ENCODE measurements at regions not wholly inside any gene's neighbourhood (a gene's known extent, or its start where the extent isn't known, plus 50 kb on each side); places are given as distances from the start of the nearest gene placed in this dataset.
"Not testable (repeated sequence)": the region's sequence is repeated elsewhere in the genome, so short reads cannot be mapped to it uniquely, and the experiment has no call there.

DNA sequence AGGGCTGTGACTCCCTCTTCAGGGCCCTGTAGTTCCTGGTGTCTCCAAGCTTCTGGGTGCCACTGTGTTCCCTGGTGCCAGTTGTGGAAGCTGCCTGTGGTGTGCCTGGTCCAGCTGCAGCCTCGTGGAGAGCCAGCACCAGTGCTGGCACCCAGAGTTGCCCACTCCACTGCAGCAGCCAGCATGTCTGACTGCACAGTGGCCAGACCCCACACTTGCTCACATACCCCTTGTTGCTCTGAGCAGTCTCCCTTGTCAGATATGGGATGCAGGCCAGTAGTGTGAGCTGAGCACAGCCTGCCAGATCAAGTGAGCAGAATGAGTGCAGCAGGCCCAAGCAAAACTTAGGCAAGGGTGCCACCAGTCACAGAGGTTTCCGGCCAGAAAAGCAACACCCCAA is 108.6 kb downstream of the ZMAT1 start:
- DNase-seq (ENCODE audit: low spot score) = no peak

DNA sequence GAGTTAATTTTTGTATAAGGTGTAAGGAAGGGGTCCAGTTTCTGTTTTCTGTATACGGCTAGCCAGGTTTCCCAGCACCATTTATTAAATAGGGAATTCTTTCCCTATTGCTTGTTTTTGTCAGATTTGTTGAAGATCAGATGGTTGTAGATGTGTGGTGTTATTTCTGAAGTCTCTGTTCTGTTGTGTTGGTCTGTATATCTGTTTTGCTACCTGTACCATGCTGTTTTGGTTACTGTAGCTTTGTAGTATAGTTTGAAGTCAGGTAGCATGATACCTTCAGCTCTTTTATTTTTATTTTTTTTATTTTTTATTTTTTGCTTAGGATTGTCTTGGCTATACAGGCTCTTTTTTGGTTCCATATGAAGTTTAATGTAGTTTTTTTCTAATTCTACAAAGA is 114.1 kb downstream of the ZMAT1 start:
- DNase-seq (ENCODE audit: low spot score) = not testable (repeated sequence)

DNA sequence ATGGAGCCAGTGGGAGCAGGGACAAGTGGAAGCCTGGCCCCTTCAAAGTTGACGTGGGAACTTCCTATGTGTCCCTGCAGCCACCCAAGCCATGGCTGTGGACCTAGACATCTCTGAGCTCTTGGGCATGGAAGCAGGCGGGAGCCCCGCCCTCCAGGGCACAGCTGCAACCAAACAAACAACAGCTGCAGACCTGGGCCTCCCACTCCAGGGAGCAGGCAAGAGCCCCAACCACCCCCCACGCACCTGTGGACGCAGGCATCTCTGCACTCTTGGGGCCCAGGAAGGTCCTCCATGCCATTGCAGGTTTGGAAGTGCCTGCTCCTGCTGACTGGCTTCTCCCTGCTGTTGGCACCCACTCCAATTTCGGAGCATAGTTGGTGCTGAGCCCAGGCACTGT is 118.6 kb downstream of the ZMAT1 start:
- DNase-seq (ENCODE audit: low spot score) = no peak

DNA sequence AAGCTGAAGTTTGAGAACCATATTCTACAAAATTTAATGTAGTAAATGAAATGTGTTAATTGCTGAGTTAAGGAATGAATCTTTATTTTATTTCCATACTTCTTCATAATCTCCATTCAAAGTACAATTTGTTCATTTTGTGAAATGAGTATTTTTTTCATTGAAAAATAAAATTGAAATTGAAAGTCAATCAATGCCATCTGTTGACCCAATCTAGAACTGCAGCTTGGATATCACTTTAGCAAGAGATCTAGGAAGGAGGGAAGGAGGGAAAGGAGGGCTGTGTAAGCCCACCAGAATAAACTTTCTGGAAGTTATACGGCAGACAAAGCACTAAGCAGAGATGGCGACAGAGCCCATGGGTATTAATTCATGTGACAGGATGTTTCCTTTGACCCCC is 128.4 kb downstream of the ZMAT1 start:
- no peak for DNase-seq (ENCODE audit: low spot score)

DNA sequence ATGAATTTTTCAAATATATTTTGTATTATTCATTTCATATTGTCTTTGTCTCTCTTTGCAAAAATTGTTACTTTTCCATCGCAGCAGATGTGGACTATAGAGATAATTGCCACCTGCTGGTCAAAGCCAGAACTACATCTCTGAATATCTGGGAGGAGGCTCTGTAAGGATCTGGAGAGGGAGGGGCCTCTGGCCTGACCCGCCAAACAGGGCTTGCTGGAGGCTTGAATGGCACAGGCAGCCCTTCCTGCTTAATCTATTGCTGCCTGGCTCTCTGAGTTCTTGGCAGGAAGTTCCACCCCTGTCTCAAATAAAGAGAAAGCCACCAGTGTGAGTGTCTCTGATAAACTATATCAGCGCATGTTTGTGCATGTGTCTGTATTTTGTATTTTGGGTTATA is 132.4 kb downstream of the ZMAT1 start:
- DNase-seq (ENCODE audit: low spot score) = peak; percentile 84

DNA sequence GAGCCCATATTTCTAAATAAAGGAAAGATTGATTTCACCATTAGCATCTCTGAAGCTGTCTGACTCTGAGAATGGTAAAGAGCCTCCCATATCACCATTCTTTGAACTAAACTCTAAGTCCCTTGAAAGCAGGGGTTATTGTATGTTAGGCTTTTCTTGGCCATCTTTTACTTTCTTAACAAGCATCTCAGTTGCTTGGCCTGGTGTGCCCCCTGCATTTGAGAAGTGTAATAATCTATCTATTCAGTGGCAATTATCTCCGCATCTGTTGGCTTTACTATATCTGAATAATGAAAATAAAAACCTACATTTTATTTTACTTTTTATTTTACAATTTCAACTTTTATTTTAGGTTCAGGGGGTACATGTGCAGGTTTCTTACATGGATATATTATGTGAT is 128.3 kb upstream of the ARMCX2 start:
- no peak for DNase-seq (ENCODE audit: low spot score)

DNA sequence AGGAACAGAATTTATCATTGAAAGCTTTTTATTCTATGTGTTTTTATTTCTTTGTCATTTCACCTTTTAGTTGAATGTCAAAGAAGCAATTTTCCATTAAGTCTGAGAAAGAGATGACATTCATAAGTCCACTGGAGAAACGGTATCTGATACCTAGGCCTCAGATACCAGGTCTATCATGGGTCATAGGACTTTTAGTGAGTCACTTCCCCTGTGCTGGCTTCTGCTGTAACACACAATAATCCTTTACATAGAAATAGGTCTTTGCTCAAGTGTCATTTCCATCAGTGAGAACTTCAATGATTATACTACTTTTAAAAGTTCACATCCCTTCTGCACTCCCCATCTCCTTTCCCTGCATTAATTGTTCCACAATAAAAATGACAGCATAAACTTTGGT is 125.5 kb upstream of the ARMCX2 start:
- DNase-seq (ENCODE audit: low spot score) = no peak

DNA sequence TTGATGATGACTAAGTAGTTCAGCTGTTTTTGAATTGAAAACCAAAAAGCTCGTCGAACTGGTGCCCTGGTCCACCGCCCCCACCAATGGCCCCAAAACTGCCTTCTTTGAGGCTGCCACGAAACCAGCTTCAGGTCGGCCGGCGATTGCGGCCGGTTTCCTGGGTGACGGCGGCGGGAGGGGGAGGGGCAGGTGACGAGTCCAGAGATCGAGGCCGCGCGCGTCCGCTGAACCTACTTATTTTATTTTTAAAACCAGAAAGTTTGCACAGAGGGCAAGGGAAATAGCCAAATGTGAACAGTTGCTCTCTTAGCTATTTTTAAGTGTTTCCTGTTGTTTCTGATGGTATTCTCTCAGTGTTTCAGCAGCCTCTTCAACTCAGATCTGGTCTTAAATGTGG is 120.8 kb upstream of the ARMCX2 start:
- not testable (repeated sequence) for DNase-seq (ENCODE audit: low spot score)

DNA sequence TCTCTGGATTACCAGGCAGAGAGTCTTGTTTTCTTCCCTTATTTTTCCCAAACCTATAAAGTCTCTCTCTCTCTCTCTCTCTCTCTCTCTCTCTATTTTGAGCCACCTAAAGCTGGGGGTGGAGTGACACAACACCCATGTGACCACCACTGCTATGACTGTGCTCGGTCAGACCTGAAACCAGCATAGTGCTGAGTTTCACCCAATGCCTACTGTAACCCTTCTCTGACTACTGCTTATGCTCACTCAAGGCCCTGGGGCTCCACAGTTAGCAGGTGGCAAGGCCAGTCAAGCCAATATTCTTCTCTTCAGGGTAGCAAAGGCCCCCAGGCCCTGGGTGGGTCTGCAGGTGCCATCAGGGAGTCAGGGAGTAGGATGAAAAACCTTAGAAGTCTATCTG is 114.7 kb upstream of the ARMCX2 start:
- no peak for DNase-seq (ENCODE audit: low spot score)

DNA sequence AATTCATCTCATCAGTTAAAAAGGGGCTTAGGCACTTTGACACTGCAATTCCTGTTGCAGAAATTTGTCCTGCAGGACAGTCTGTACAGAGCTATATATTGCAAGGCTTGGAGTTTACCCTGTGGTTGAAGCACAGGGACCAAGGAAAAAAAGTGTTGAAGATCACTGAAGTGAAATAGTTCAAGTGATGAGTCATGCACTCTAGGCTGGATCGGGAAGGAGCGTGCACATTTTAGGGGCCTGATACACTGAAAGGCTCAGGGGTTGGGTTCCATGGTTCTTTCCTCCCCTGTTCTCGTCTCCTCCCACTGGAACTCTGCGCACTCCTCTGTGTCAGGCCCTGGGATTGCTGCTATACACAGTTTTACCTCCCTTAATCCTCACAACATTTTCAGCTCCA is 104.9 kb upstream of the ARMCX2 start:
- DNase-seq (ENCODE audit: low spot score) = no peak

DNA sequence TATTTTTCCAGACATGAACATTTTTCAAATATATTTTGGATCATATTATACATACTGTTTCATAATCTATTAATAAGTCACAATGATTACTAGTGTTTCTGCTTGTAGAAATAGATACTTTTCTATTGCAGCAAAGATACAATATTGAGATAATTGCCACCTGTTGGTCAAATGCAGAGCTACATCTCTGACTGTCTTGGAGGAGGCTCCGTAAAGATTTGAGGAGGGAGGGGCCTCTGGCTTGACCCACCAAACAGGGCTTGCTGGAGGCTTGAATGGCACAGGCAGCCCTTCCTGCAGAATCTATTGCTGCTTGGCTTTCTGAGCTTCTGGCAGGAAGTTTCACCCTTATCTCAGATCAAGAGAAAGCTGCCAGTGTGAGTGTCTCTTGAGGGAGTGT is 99.3 kb upstream of the ARMCX2 start:
- DNase-seq (ENCODE audit: low spot score) = peak; percentile 26

DNA sequence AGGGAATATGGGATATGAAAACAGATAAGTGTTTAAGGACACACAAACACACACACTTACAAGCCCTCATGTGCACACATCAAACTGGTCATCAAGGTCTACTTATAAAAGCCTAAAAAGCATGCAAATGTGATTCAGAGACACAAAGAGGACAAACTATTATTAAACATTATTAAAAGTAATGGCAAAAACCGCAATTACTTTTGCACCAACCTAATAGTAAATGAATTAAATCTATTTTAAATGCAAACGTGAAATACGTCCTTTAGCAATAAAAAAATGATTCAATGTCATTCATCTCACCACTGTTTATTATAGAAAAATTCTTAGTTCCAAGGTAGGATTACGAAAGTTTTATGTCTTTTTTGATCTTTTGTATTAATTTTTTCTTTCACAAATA is 91.1 kb upstream of the ARMCX2 start:
- no peak for DNase-seq (ENCODE audit: low spot score)

DNA sequence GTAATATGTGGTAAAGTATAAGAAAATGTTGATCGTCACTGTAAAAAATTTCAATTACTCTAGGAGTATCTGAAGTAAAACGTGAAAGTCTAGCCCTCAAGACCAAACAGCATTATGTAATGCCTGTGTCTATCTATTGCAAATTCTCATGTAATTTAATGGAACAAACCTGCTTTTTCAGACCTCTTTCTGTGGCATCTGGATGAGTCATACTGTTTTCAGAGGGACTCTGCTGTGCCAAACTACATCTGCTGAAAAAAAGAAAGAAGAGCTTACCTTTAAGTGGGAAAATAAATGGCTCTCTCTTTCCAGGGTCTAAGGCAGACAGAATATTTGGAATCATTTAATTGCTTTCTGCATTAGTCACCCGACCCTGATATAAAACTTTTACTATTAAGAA is 89.8 kb upstream of the ARMCX2 start:
- DNase-seq (ENCODE audit: low spot score) = no peak

DNA sequence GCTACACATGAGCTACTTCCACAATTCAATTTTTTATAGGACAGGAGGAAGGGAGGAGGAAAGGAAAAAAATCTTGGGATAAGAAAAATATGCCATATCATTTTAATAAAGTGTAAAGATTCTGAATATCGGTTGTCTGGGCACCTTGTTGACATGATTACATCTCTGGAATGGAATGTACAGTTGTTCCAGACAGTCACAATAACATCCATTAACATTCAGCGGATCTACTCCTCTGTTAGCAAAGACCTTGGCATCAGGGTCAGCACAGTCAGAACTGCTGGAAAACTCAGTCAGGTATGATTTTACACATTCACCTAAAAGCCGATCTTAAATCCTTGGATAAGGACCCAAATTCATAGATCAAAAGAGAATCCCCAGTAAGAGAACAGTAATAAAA is 85.4 kb upstream of the ARMCX2 start:
- DNase-seq (ENCODE audit: low spot score) = no peak

DNA sequence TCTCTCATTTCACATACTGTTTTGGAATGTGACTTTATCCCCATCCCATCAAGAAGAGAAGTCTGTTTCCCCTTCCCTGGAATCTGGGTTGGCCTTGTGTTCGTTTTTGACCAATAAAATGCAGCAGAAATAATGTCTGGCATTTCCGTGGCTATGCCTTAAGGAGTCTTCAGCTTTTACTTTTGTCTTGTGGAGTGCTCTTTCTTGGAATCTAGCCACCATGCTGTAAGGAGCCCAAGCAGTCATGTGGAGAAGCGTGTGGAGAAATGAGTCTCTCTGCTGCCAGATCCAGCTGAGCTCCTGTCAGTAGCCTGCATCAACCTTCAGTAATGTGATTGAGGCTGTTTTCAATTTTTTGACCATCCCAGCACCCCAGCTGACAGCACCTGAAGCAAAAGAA is 84.4 kb upstream of the ARMCX2 start:
- DNase-seq (ENCODE audit: low spot score) = no peak

DNA sequence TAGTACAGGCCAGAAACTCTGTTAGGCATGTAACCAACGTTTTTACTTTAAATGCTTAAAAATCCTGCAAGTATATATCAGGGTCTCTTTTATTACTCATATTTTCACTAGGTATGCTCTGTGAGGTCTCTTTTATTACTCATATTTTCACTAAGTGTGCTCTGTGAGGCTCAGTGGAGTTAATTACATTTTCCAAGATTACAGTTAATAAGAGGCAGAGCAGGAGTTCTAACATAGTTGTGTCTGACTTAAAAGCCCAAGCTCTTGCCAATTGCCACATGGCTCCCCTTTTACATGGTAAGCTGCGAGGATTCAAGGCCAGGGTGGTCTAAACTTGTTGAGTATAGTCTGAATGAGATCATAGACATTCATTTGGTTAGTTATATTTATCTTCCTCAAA is 81.0 kb upstream of the ARMCX2 start:
- no peak for DNase-seq (ENCODE audit: low spot score)

DNA sequence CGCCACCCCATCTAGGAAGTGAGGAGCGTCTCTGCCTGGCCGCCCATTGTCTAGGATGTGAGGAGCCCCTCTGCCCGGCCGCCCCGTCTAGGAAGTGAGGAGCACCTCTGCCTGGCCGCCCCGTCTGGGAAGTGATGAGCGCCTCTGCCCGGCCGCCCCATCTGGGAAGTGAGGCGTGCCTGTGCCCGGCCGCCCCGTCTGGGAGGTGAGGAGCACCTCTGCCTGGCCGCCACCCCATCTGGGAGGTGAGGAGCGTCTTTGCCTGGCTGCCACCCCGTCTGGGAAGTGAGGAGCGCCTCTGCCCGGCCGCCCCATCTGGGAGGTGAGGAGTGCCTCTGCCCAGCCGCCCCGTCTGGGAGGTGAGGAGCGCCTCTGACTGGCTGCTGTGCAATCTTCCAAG is 79.2 kb upstream of the ARMCX2 start:
- DNase-seq (ENCODE audit: low spot score) = not testable (repeated sequence)

DNA sequence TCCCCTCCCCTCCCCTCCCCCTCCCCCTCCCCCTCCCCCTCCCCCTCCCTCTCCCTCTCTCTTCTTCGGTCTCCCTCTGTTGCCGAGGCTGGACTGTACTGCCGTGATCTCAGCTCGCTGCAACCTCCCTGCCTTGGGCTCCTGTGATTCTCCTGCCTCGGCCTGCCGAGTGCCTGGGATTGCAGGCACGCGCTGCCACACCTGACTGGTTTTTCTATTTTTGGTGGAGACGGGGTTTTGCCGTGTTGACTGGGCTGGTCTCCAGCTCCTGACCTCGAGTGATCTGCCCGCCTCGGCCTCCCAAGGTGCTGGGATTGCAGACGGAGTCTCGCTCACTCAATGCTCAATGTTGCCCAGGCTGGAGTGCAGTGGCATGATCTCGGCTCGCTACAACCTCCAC is 78.8 kb upstream of the ARMCX2 start:
- not testable (repeated sequence) for DNase-seq (ENCODE audit: low spot score)

DNA sequence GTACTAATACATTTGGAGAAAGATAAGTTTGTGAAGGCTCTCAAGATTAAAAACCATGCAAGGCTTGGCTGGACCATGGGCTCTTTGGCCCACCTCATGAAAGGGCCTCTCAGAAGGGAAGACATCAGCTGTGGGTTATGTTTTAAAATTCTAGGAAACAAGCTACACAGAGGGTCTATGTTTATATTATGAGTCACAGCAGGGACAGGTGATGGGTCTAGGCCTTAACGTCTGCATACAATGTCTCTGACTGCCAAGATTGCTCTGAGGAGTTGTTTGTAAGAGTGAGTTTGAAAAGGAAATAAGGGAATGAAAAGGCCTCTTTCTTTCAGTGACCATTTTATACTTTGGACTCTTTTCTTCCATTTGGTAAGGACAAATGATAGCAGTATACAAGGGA is 77.0 kb upstream of the ARMCX2 start:
- no peak for DNase-seq (ENCODE audit: low spot score)

DNA sequence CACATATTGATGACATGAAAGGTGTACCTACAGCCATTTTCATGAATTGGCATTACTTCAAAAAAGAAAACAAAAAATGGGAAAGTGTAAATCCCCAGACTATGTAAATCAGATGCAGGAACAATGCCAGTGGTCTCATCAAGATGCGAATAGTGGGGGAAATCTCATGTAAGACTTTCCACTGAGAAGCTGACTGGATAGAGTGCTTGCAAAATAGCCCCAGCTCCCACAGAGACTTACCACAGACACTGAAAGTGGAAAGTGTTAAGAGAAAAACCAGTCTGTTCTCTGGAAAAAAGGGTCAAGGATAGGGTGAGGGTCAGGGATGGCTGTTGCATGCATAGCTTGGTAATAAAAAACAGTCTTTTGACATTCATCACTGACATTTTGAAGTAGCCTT is 73.2 kb upstream of the ARMCX2 start:
- no peak for DNase-seq (ENCODE audit: low spot score)

DNA sequence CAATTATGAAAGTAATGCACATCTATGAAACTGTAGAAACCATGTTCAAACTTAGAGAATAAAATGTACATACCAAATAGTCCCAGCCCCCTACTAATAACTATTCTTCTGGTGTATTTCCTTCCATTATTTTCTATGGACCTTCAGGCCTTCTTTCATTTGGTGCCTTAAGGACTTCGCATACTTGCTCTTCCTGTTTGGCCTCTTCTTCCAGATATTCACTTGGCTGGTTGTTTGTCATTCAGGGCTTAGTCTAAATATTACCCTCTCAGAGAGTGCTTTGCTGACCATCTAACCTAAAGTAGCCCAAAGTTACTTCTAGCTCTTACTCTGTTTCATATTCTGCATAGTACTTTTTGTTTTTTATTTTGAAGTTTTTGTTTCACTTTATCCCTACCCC is 70.3 kb upstream of the ARMCX2 start:
- no peak for DNase-seq (ENCODE audit: low spot score)
